ENCODE measurements at regions not wholly inside any gene's neighbourhood (a gene's known extent, or its start where the extent isn't known, plus 50 kb on each side); places are given as distances from the start of the nearest gene placed in this dataset.
A peak's percentile ranks its signal among the peaks of the same experiment; 100 is the strongest.

DNA sequence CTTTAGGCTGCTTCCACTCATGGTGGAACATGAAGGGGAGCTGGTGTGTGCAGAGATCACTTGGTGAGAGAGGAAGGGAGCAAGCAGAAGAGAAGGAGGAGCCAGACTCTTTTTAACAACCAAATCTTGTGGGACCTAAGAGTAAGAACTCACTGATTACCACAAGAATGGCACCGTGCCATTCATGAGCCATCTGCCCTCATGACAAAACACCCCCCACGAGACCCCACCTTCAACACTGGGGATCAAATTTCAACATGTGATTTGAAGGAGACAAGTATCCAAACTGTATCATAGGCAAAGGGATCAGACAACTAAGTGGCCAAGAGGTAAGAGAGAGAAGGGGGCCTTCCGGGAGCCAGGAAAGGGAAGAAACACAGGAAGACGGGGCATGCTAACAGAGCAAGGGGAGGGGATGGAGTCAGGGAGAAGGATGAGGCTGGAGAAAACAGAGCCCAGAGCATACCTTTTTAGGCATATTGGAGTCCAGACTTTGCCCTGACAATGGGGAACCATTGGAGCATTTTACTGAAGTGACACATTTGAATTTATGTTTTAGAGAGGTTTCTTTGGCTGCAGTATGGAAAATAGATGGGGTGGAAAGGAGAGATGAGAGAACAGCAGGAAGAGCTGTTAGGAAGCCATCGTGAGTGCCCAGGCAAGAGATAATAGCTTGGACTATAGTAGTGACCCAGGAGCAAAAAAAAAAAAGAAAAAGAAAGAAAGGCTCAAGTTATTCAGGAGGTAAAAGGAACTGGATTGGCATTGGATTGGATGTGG, 204.4 kb upstream of the NUDT4 start (continued):
- TF ChIP-seq, protein P1, sequence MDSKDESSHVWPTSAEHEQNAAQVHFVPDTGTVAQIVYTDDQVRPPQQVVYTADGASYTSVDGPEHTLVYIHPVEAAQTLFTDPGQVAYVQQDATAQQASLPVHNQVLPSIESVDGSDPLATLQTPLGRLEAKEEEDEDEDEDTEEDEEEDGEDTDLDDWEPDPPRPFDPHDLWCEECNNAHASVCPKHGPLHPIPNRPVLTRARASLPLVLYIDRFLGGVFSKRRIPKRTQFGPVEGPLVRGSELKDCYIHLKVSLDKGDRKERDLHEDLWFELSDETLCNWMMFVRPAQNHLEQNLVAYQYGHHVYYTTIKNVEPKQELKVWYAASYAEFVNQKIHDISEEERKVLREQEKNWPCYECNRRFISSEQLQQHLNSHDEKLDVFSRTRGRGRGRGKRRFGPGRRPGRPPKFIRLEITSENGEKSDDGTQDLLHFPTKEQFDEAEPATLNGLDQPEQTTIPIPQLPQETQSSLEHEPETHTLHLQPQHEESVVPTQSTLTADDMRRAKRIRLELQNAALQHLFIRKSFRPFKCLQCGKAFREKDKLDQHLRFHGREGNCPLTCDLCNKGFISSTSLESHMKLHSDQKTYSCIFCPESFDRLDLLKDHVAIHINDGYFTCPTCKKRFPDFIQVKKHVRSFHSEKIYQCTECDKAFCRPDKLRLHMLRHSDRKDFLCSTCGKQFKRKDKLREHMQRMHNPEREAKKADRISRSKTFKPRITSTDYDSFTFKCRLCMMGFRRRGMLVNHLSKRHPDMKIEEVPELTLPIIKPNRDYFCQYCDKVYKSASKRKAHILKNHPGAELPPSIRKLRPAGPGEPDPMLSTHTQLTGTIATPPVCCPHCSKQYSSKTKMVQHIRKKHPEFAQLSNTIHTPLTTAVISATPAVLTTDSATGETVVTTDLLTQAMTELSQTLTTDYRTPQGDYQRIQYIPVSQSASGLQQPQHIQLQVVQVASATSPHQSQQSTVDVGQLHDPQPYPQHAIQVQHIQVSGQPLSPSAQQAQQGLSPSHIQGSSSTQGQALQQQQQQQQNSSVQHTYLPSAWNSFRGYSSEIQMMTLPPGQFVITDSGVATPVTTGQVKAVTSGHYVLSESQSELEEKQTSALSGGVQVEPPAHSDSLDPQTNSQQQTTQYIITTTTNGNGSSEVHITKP (tag by site-specific recombination; IDR thresholded peaks at IDR 0.05) = peak; percentile 86
- TF ChIP-seq, protein P2, sequence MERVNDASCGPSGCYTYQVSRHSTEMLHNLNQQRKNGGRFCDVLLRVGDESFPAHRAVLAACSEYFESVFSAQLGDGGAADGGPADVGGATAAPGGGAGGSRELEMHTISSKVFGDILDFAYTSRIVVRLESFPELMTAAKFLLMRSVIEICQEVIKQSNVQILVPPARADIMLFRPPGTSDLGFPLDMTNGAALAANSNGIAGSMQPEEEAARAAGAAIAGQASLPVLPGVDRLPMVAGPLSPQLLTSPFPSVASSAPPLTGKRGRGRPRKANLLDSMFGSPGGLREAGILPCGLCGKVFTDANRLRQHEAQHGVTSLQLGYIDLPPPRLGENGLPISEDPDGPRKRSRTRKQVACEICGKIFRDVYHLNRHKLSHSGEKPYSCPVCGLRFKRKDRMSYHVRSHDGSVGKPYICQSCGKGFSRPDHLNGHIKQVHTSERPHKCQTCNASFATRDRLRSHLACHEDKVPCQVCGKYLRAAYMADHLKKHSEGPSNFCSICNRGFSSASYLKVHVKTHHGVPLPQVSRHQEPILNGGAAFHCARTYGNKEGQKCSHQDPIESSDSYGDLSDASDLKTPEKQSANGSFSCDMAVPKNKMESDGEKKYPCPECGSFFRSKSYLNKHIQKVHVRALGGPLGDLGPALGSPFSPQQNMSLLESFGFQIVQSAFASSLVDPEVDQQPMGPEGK (tag by site-specific recombination; IDR thresholded peaks at IDR 0.05) = peak; percentile 66
- TF ChIP-seq ZNF335 (tag by site-specific recombination; conservative IDR thresholded peaks at IDR 0.05) (peak; percentile 88), ZBTB17 (tag by site-specific recombination; IDR thresholded peaks at IDR 0.05) (peak; percentile 70; the same call in 1 of the 2 replicates), GLIS2 (tag by site-specific recombination; IDR thresholded peaks at IDR 0.05) (0 out of 2 replicates have a peak, but pooled peaks have one; percentile 19), ZNF660 (tag by site-specific recombination; IDR thresholded peaks at IDR 0.05) (0 out of 2 replicates have a peak, but pooled peaks have one; percentile 18), KLF8 (tag by site-specific recombination; IDR thresholded peaks at IDR 0.05) (peak; percentile 32; the same call in 1 of the 2 replicates)
- TF ChIP-seq, protein P3, sequence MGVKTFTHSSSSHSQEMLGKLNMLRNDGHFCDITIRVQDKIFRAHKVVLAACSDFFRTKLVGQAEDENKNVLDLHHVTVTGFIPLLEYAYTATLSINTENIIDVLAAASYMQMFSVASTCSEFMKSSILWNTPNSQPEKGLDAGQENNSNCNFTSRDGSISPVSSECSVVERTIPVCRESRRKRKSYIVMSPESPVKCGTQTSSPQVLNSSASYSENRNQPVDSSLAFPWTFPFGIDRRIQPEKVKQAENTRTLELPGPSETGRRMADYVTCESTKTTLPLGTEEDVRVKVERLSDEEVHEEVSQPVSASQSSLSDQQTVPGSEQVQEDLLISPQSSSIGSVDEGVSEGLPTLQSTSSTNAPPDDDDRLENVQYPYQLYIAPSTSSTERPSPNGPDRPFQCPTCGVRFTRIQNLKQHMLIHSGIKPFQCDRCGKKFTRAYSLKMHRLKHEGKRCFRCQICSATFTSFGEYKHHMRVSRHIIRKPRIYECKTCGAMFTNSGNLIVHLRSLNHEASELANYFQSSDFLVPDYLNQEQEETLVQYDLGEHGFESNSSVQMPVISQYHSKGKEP (tag by site-specific recombination; IDR thresholded peaks at IDR 0.05) = no peak
- TF ChIP-seq, protein P4, sequence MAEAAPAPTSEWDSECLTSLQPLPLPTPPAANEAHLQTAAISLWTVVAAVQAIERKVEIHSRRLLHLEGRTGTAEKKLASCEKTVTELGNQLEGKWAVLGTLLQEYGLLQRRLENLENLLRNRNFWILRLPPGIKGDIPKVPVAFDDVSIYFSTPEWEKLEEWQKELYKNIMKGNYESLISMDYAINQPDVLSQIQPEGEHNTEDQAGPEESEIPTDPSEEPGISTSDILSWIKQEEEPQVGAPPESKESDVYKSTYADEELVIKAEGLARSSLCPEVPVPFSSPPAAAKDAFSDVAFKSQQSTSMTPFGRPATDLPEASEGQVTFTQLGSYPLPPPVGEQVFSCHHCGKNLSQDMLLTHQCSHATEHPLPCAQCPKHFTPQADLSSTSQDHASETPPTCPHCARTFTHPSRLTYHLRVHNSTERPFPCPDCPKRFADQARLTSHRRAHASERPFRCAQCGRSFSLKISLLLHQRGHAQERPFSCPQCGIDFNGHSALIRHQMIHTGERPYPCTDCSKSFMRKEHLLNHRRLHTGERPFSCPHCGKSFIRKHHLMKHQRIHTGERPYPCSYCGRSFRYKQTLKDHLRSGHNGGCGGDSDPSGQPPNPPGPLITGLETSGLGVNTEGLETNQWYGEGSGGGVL (tag by site-specific recombination; IDR thresholded peaks at IDR 0.05) = peak; percentile 32; the same call in 1 of the 2 replicates

DNA sequence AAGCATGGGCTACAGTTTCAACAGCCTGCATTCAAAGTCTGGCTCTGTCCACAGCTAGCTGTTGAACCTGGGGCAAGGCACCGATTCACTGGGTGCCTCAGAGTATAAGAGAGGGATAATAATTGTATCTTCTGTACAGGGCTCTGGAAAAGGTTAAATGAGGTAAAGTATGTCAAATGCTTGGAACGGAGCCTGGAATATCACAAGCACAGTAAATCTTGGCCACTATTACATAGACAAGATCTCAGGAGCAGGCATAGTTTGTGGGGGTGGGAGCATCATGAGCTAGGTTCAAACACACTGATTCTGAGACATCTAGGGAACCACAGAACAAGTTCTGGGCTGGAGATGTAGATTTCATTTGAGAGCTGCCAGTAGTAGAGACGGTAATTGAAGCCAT, 203.7 kb upstream of the NUDT4 start:
- CTCF ChIA-PET = interaction anchor here (0.6 to 0.8 kb wide), 2 partner anchors 187 to 251 kb away, joined by 3 to 4 read pairs; no protein-coding TSS in a partner anchor

More for the DNA sequence above, 203.7 kb upstream of the NUDT4 start:
- TF ChIP-seq ZNF366 (tag by site-specific recombination; conservative IDR thresholded peaks at IDR 0.05) = no peak
- TF ChIP-seq, protein P1 (tag by site-specific recombination; IDR thresholded peaks at IDR 0.05) = peak; percentile 53
- TF ChIP-seq, protein P5, sequence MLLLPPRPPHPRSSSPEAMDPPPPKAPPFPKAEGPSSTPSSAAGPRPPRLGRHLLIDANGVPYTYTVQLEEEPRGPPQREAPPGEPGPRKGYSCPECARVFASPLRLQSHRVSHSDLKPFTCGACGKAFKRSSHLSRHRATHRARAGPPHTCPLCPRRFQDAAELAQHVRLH (tag by site-specific recombination; IDR thresholded peaks at IDR 0.05) = no peak
- no peaks in the 10 kb centered on the region for H3K9me3 ChIP-seq (ENCODE audit: control insufficient read depth, insufficient read depth, low read depth, low read length)
- no peak overlapping the region for H3K27ac ChIP-seq (ENCODE audit: extremely low read depth, low read depth, low read length)
- H3K4me1 ChIP-seq (ENCODE audit: control insufficient read depth, insufficient read depth, low read length) = peaks cover 10% of the 10 kb centered on the region
- POLR2A ChIA-PET = no interaction called here
- H3K36me3 ChIP-seq (ENCODE audit: control insufficient read depth in 2 of 2, insufficient read depth in 1 of 2, low read length in 2 of 2) = no peaks in the 10 kb centered on the region
- no peak overlapping the region for H3K4me3 ChIP-seq (ENCODE audit: low read depth, low read length)

All from HEK293 (cell line).